Karpas-422 (cell line): ENCODE measurements at regions not wholly inside any gene's neighbourhood (a gene's known extent, or its start where the extent isn't known, plus 50 kb on each side); places are given as distances from the start of the nearest gene placed in this dataset.

Experiments
- DNase-seq: peaks from one replicate; pipeline ENCODE4 v3.0.0-alpha.2; 2015
- H2AFZ ChIP-seq: fragments of 200-600 bp; sonication (generic); 2 replicates; pipeline ENCODE4 v1.6.1; 2014; ENCODE audit warnings: antibody characterized with exemption, low read length, mixed read lengths
- H3K27ac ChIP-seq: fragments of 200-600 bp; sonication (generic); 2 replicates; pipeline ENCODE4 v1.5.1; 2014; ENCODE audit warnings: mild to moderate bottlenecking, low read length, moderate library complexity
- H3K27me3 ChIP-seq: fragments of 200-600 bp; sonication (generic); 2 replicates; pipeline ENCODE4 v1.6.1; 2014; ENCODE audit warnings: low read length, mixed read lengths
- H3K36me3 ChIP-seq: fragments of 200-600 bp; sonication (generic); 2 replicates; pipeline ENCODE4 v1.6.1; 2014; ENCODE audit warnings: low read length, mixed read lengths; ENCODE audit not compliant: insufficient read depth
- H3K4me1 ChIP-seq: fragments of 200-600 bp; sonication (generic); 2 replicates; pipeline ENCODE4 v1.6.1; 2014; ENCODE audit warnings: mild to moderate bottlenecking, low read length, mixed read lengths
- H3K4me2 ChIP-seq: fragments of 200-600 bp; sonication (generic); 2 replicates; pipeline ENCODE4 v1.6.1; 2014; ENCODE audit warnings: low read length, low read depth, mild to moderate bottlenecking; ENCODE audit not compliant: poor library complexity, severe bottlenecking
- H3K4me3 ChIP-seq: fragments of 200-600 bp; sonication (generic); 2 replicates; pipeline ENCODE4 v1.5.1; 2014; ENCODE audit warnings: mild to moderate bottlenecking, antibody characterized with exemption, low read length, mixed read lengths
- H3K79me2 ChIP-seq: fragments of 200-600 bp; sonication (generic); 2 replicates; pipeline ENCODE4 v1.6.1; 2014; ENCODE audit warnings: mild to moderate bottlenecking, low read length, mixed read lengths
- H3K9ac ChIP-seq: fragments of 200-600 bp; sonication (generic); 2 replicates; pipeline ENCODE4 v1.6.0; 2014; ENCODE audit warnings: low read length
- H3K9me2 ChIP-seq: fragments of 200-600 bp; sonication (generic), shearing (Covaris generic); replicated peaks from 2 replicates; pipeline ENCODE4 v1.6.0; 2014; ENCODE audit warnings: mild to moderate bottlenecking, low read length, moderate library complexity; ENCODE audit not compliant: insufficient read depth
- H3K9me3 ChIP-seq: fragments of 300-700, 200-600 bp; sonication (generic); 2 replicates; pipeline ENCODE4 v1.6.1; 2014; ENCODE audit warnings: low read length, mixed read lengths
- H4K20me1 ChIP-seq: fragments of 200-600 bp; sonication (generic); 2 replicates; pipeline ENCODE4 v1.6.1; 2014; ENCODE audit warnings: mild to moderate bottlenecking, antibody characterized with exemption, low read length, low read depth; ENCODE audit not compliant: insufficient read depth

- no peaks in the 10 kb centered on the region for H3K79me2 ChIP-seq
- no peaks in the 10 kb centered on the region for H3K9me2 ChIP-seq
- no peaks in the 10 kb centered on the region for H3K36me3 ChIP-seq
- H3K4me3 ChIP-seq: no peak overlapping the region
- H3K4me2 ChIP-seq: no peak overlapping the region
- H4K20me1 ChIP-seq: no peaks in the 10 kb centered on the region
- no peaks in the 10 kb centered on the region for H3K27me3 ChIP-seq
- no peak overlapping the region for H3K9ac ChIP-seq
- H3K4me1 ChIP-seq: no peaks in the 10 kb centered on the region
- DNase-seq: no peak
- no peak overlapping the region for H3K27ac ChIP-seq
- H3K9me3 ChIP-seq: peaks cover 27% of the 10 kb centered on the region
- H2AFZ ChIP-seq: no peak overlapping the region
These were observed 1305.2 kb downstream of the SI start for GRCh38 chr3:163773136-163773535.

- no peaks in the 10 kb centered on the region for H3K4me1 ChIP-seq
- no peaks in the 10 kb centered on the region for H3K9me2 ChIP-seq
- DNase-seq: no peak
- peaks cover 35% of the 10 kb centered on the region for H3K9me3 ChIP-seq
- H3K27me3 ChIP-seq: no peaks in the 10 kb centered on the region
- no peaks in the 10 kb centered on the region for H3K36me3 ChIP-seq
- no peak overlapping the region for H3K4me2 ChIP-seq
- no peak overlapping the region for H3K27ac ChIP-seq
- no peak overlapping the region for H3K4me3 ChIP-seq
- H2AFZ ChIP-seq: no peak overlapping the region
- H3K79me2 ChIP-seq: no peaks in the 10 kb centered on the region
- H4K20me1 ChIP-seq: no peaks in the 10 kb centered on the region
- no peak overlapping the region for H3K9ac ChIP-seq
These were observed 1310.2 kb downstream of the SI start for GRCh38 chr3:163768048-163768447.

GRCh38 chr3:163766112-163766511 is 1312.2 kb downstream of the SI start:
- Histone ChIP-seq H3K4me3 (no peak overlapping the region), H3K9me3 (peaks cover 25% of the 10 kb centered on the region), H3K4me2 (no peak overlapping the region), H2AFZ (no peak overlapping the region), H3K9ac (no peak overlapping the region), H3K9me2 (no peaks in the 10 kb centered on the region), H4K20me1 (no peaks in the 10 kb centered on the region), H3K79me2 (no peaks in the 10 kb centered on the region), H3K36me3 (no peaks in the 10 kb centered on the region), H3K27me3 (no peaks in the 10 kb centered on the region), H3K27ac (no peak overlapping the region), H3K4me1 (no peaks in the 10 kb centered on the region)
- no peak for DNase-seq

- Histone ChIP-seq H3K27me3 (no peaks in the 10 kb centered on the region), H3K4me3 (no peak overlapping the region), H3K9ac (no peak overlapping the region), H4K20me1 (no peaks in the 10 kb centered on the region), H3K79me2 (no peaks in the 10 kb centered on the region), H3K4me2 (no peak overlapping the region), H3K27ac (no peak overlapping the region), H3K36me3 (no peaks in the 10 kb centered on the region), H3K4me1 (no peaks in the 10 kb centered on the region), H2AFZ (no peak overlapping the region), H3K9me2 (no peaks in the 10 kb centered on the region), H3K9me3 (peaks cover 25% of the 10 kb centered on the region)
- no peak for DNase-seq
These were observed 1325.3 kb downstream of the SI start for GRCh38 chr3:163753033-163753432.

- H3K9me2 ChIP-seq: no peaks in the 10 kb centered on the region
- H3K9ac ChIP-seq: no peak overlapping the region
- no peaks in the 10 kb centered on the region for H3K4me1 ChIP-seq
- H3K4me2 ChIP-seq: no peak overlapping the region
- H3K27me3 ChIP-seq: no peaks in the 10 kb centered on the region
- no peaks in the 10 kb centered on the region for H3K79me2 ChIP-seq
- no peak overlapping the region for H3K27ac ChIP-seq
- H3K36me3 ChIP-seq: no peaks in the 10 kb centered on the region
- no peaks in the 10 kb centered on the region for H4K20me1 ChIP-seq
- peaks cover 28% of the 10 kb centered on the region for H3K9me3 ChIP-seq
- no peak overlapping the region for H2AFZ ChIP-seq
- H3K4me3 ChIP-seq: no peak overlapping the region
- no peak for DNase-seq
These were observed 1333.1 kb downstream of the SI start for GRCh38 chr3:163745204-163745603.

GRCh38 chr3:163735394-163735793 is 1342.9 kb downstream of the SI start:
- Histone ChIP-seq H2AFZ (no peak overlapping the region), H3K36me3 (no peaks in the 10 kb centered on the region), H3K4me2 (no peak overlapping the region), H4K20me1 (no peaks in the 10 kb centered on the region), H3K4me1 (no peaks in the 10 kb centered on the region), H3K4me3 (no peak overlapping the region), H3K9ac (no peak overlapping the region), H3K9me2 (no peaks in the 10 kb centered on the region), H3K79me2 (no peaks in the 10 kb centered on the region), H3K27me3 (no peaks in the 10 kb centered on the region), H3K9me3 (peaks cover 29% of the 10 kb centered on the region), H3K27ac (no peak overlapping the region)
- DNase-seq: no peak

GRCh38 chr3:163730684-163731083 is 1347.6 kb downstream of the SI start:
- Histone ChIP-seq H3K79me2 (no peaks in the 10 kb centered on the region), H3K9me2 (no peaks in the 10 kb centered on the region), H3K4me1 (no peaks in the 10 kb centered on the region), H3K4me3 (no peak overlapping the region), H4K20me1 (no peaks in the 10 kb centered on the region), H2AFZ (no peak overlapping the region), H3K9me3 (peaks cover 11% of the 10 kb centered on the region), H3K4me2 (no peak overlapping the region), H3K27ac (no peak overlapping the region), H3K27me3 (no peaks in the 10 kb centered on the region), H3K36me3 (no peaks in the 10 kb centered on the region), H3K9ac (no peak overlapping the region)
- no peak for DNase-seq

GRCh38 chr3:163726125-163726524 is 1352.2 kb downstream of the SI start:
- Histone ChIP-seq H3K36me3 (no peaks in the 10 kb centered on the region), H3K4me2 (no peak overlapping the region), H4K20me1 (no peaks in the 10 kb centered on the region)

GRCh38 chr3:163722405-163722804 is 1355.9 kb downstream of the SI start:
- no peak for DNase-seq
- Histone ChIP-seq H2AFZ (0 out of 2 replicates have a peak overlapping the region, but pooled peaks have one; percentile 36), H3K27ac (no peak overlapping the region), H3K4me2 (no peak overlapping the region), H3K9me2 (no peaks in the 10 kb centered on the region), H3K9me3 (peaks cover 27% of the 10 kb centered on the region), H4K20me1 (no peaks in the 10 kb centered on the region), H3K4me3 (no peak overlapping the region), H3K79me2 (no peaks in the 10 kb centered on the region), H3K4me1 (no peaks in the 10 kb centered on the region), H3K27me3 (no peaks in the 10 kb centered on the region), H3K36me3 (no peaks in the 10 kb centered on the region), H3K9ac (no peak overlapping the region)

More at GRCh38 chr3:163726125-163726524, 1352.2 kb downstream of the SI start:
- H3K79me2 ChIP-seq: no peaks in the 10 kb centered on the region
- H3K9ac ChIP-seq: no peak overlapping the region
- DNase-seq: no peak
- H3K27me3 ChIP-seq: no peaks in the 10 kb centered on the region
- H3K4me3 ChIP-seq: no peak overlapping the region
- no peaks in the 10 kb centered on the region for H3K4me1 ChIP-seq
- no peak overlapping the region for H3K27ac ChIP-seq
- H3K9me3 ChIP-seq: peaks cover 22% of the 10 kb centered on the region
- no peak overlapping the region for H2AFZ ChIP-seq
- H3K9me2 ChIP-seq: no peaks in the 10 kb centered on the region
